Mesendoderm (in vitro differentiated cells): ENCODE measurements at regions not wholly inside any gene's neighbourhood (a gene's known extent, or its start where the extent isn't known, plus 50 kb on each side); places are given as distances from the start of the nearest gene placed in this dataset. TPM values are rescaled to one million over a fixed set of nuclear protein-coding genes. Genes with fewer than 3 reads are reported as not detected.

Source experiments
- DNase-seq: peaks from one replicate; pipeline ENCODE4 v3.0.0; 2013
- H2AK5ac ChIP-seq: 2 replicates; pipeline ENCODE4 v1.6.1; 2013; ENCODE audit warnings: low read length, inconsistent platforms
- H2BK120ac ChIP-seq: 2 replicates; pipeline ENCODE4 v1.6.1; 2013; ENCODE audit warnings: low read depth, mild to moderate bottlenecking, low read length, moderate library complexity, mixed read lengths
- H2BK15ac ChIP-seq: replicated peaks from 2 replicates; pipeline ENCODE4 v1.6.1; 2013; ENCODE audit warnings: low read depth, mild to moderate bottlenecking, moderate library complexity
- H2BK5ac ChIP-seq: 2 replicates; pipeline ENCODE4 v1.6.1; 2013; ENCODE audit warnings: low read length, inconsistent platforms
- H3K18ac ChIP-seq: 2 replicates; pipeline ENCODE4 v1.6.1; 2013; ENCODE audit warnings: mild to moderate bottlenecking, low read length, mixed read lengths
- H3K23ac ChIP-seq: one replicate; pipeline ENCODE4 v1.6.1; 2013; ENCODE audit warnings: low read length
- H3K27ac ChIP-seq: 2 replicates; pipeline ENCODE4 v1.5.1; 2013; ENCODE audit warnings: low read depth, mild to moderate bottlenecking, inconsistent platforms, low read length, moderate library complexity
- H3K27me3 ChIP-seq: 2 replicates; pipeline ENCODE4 v1.6.1; 2013; ENCODE audit warnings: low read length, control low read depth, mild to moderate bottlenecking, inconsistent platforms; ENCODE audit not compliant: insufficient read depth, poor library complexity
- H3K36me3 ChIP-seq: 2 replicates; pipeline ENCODE4 v1.6.1; 2013; ENCODE audit warnings: low read length, inconsistent platforms; ENCODE audit not compliant: control insufficient read depth, insufficient read depth
- H3K4ac ChIP-seq: one replicate; pipeline ENCODE4 v1.6.1; 2013; ENCODE audit warnings: low read depth, mild to moderate bottlenecking, low read length, moderate library complexity
- H3K4me1 ChIP-seq: 2 replicates; pipeline ENCODE4 v1.6.1; 2013; ENCODE audit warnings: low read depth, low read length, inconsistent platforms; ENCODE audit not compliant: control insufficient read depth
- H3K4me2 ChIP-seq: 2 replicates; pipeline ENCODE4 v1.6.1; 2013; ENCODE audit warnings: low read length
- H3K4me3 ChIP-seq: 2 replicates; pipeline ENCODE4 v1.5.1; 2013; ENCODE audit warnings: mild to moderate bottlenecking, low read length
- H3K56ac ChIP-seq: one replicate; pipeline ENCODE4 v1.6.1; 2013; ENCODE audit warnings: low read length
- H3K79me1 ChIP-seq: 2 replicates; pipeline ENCODE4 v1.6.1; 2013; ENCODE audit warnings: low read length, inconsistent platforms
- H3K79me2 ChIP-seq: 2 replicates; pipeline ENCODE4 v1.6.1; 2013; ENCODE audit warnings: mild to moderate bottlenecking, low read length; ENCODE audit not compliant: control insufficient read depth, insufficient read depth
- H3K9ac ChIP-seq: 2 replicates; pipeline ENCODE4 v1.6.1; 2013; ENCODE audit warnings: low read length, inconsistent platforms
- H4K5ac ChIP-seq: one replicate; pipeline ENCODE4 v1.6.1; 2013; ENCODE audit warnings: low read length
- H4K8ac ChIP-seq: one replicate; pipeline ENCODE4 v1.6.1; 2013; ENCODE audit warnings: low read depth, mild to moderate bottlenecking, control low read depth, low read length, moderate library complexity
- WGBS: extraction: QIAGEN DNeasy Blood & Tissue Kit; methylation state at CpG from one replicate; pipeline ENCODE4 v1.1.7; 2013; ENCODE audit warnings: low lambda C conversion rate, missing lambda C conversion rate; ENCODE audit not compliant: insufficient coverage; ENCODE audit errors: extremely low coverage; 5-methylcytosine and 5-hydroxymethylcytosine counted together
- small RNA-seq: library from polyadenylated mRNA; stranded (forward); fragments of <200 nt; extraction: miRNeasy Mini kit (QIAGEN cat#:217004); gene quantifications from one replicate; pipeline ENCODE3, GENCODE V24; 2013; ENCODE audit not compliant: insufficient read depth

- DNase-seq = no peak
- Histone ChIP-seq H3K4me1 (no peaks in the 10 kb centered on the region), H3K79me2 (no peaks in the 10 kb centered on the region), H2BK5ac (no peak overlapping the region), H4K8ac (no peak overlapping the region), H3K4ac (no peak overlapping the region), H3K79me1 (no peaks in the 10 kb centered on the region), H3K4me2 (no peak overlapping the region), H4K5ac (no peak overlapping the region), H2BK15ac (no peak overlapping the region), H3K9ac (no peak overlapping the region), H2AK5ac (no peak overlapping the region), H3K4me3 (no peak overlapping the region), H3K36me3 (no peaks in the 10 kb centered on the region), H3K56ac (no peak overlapping the region), H3K18ac (no peak overlapping the region), H3K23ac (no peak overlapping the region), H2BK120ac (no peak overlapping the region), H3K27ac (no peak overlapping the region), H3K27me3 (no peaks in the 10 kb centered on the region)
- no CpG with 5 or more reads among the region's 7 CpGs for WGBS
Measured at GRCh38 chr1:94591823-94592570, 50.4 kb upstream of the F3 start.

Small RNA genes lying in the stretch of these regions (small RNA-seq; reads per million reads assigned to genes)
- gene MIR378G = not detected
